ENCODE measurements at regions not wholly inside any gene's neighbourhood (a gene's known extent, or its start where the extent isn't known, plus 50 kb on each side); places are given as distances from the start of the nearest gene placed in this dataset.

DNA sequence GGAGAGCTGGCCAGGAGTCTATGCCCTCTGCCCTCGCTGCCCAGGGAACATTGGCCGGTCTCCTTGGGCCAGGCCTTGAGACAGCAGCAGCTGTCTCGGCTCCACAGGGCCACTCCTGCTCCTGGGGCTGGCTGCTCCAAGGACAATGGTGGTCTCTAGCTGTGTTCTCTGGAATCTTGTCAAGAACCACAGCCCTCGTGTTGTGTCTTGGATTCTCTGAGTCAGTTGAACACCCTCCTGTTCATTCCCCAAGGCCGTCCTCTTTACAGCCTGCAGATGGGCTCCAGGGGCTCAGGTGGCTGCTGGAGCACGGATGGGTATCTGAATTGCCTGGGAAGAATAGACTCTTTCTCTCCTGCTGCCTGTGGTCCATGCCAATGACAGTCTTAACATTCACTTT lies 511.1 kb downstream of the GLRX3 start:
- Histone ChIP-seq H3K79me2 (ENCODE audit: insufficient read depth, low read length) (no peaks in the 10 kb centered on the region), H4K20me1 (ENCODE audit: insufficient read depth, low read length, poor library complexity, severe bottlenecking) (no peaks in the 10 kb centered on the region), H3K4me2 (ENCODE audit: low read depth, low read length, poor library complexity, severe bottlenecking) (no peak overlapping the region), H3K4me3 (ENCODE audit: low read length, poor library complexity, severe bottlenecking) (no peak overlapping the region), H3K9ac (ENCODE audit: low read depth, low read length, poor library complexity, severe bottlenecking) (no peak overlapping the region), H3K4me1 (ENCODE audit: insufficient read depth, low read length, poor library complexity, severe bottlenecking) (no peaks in the 10 kb centered on the region), H3K36me3 (ENCODE audit: insufficient read depth, low read length) (no peaks in the 10 kb centered on the region), H2AFZ (ENCODE audit: low read length) (no peak overlapping the region), H3K27me3 (ENCODE audit: insufficient read depth, low read length, poor library complexity, severe bottlenecking) (no peaks in the 10 kb centered on the region), H3F3A (ENCODE audit: low read depth) (no peaks in the 10 kb centered on the region), H3K9me2 (replicated peaks; ENCODE audit: low read depth, low read length) (no peaks in the 10 kb centered on the region), H3K9me3 (ENCODE audit: insufficient read depth, low read depth, low read length) (no peaks in the 10 kb centered on the region; the same call in 1 of the 2 replicates)
- no peak for TF ChIP-seq EZH2phosphoT487 (IDR thresholded peaks at IDR 0.05; ENCODE audit: borderline replicate concordance)
- TF ChIP-seq, protein P1, sequence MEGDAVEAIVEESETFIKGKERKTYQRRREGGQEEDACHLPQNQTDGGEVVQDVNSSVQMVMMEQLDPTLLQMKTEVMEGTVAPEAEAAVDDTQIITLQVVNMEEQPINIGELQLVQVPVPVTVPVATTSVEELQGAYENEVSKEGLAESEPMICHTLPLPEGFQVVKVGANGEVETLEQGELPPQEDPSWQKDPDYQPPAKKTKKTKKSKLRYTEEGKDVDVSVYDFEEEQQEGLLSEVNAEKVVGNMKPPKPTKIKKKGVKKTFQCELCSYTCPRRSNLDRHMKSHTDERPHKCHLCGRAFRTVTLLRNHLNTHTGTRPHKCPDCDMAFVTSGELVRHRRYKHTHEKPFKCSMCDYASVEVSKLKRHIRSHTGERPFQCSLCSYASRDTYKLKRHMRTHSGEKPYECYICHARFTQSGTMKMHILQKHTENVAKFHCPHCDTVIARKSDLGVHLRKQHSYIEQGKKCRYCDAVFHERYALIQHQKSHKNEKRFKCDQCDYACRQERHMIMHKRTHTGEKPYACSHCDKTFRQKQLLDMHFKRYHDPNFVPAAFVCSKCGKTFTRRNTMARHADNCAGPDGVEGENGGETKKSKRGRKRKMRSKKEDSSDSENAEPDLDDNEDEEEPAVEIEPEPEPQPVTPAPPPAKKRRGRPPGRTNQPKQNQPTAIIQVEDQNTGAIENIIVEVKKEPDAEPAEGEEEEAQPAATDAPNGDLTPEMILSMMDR (conservative IDR thresholded peaks at IDR 0.05; ENCODE audit: low read length), result no peak

DNA sequence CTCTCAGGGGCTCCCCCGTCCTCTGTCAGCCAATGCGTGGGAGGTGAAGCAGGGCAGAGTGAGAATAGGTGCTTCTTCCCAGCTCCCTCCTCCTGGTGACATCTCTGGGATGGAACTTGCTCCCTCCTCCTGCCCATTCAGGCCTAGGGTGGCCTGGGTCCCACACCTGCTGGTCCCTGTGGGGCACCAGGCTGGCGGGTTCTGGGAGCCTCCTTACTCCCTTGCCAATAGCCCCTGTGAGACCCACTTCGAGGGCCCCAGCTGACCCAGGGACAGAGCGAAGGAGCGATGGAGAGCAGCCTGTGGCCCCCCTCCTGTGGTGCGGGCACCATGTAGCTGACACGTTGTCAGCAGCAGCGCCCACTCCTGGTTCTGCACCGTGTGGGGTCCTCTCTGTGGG lies 512.6 kb downstream of the GLRX3 start:
- H3K27me3 ChIP-seq (ENCODE audit: insufficient read depth, low read length, poor library complexity, severe bottlenecking), result no peaks in the 10 kb centered on the region
- H4K20me1 ChIP-seq (ENCODE audit: insufficient read depth, low read length, poor library complexity, severe bottlenecking), result no peaks in the 10 kb centered on the region
- no peaks in the 10 kb centered on the region for H3K4me1 ChIP-seq (ENCODE audit: insufficient read depth, low read length, poor library complexity, severe bottlenecking)
- no peaks in the 10 kb centered on the region for H3F3A ChIP-seq (ENCODE audit: low read depth)
- no peaks in the 10 kb centered on the region for H3K9me2 ChIP-seq (replicated peaks; ENCODE audit: low read depth, low read length)
- H3K4me2 ChIP-seq (ENCODE audit: low read depth, low read length, poor library complexity, severe bottlenecking), result no peak overlapping the region
- no peak overlapping the region for H2AFZ ChIP-seq (ENCODE audit: low read length)
- no peak for TF ChIP-seq EZH2phosphoT487 (IDR thresholded peaks at IDR 0.05; ENCODE audit: borderline replicate concordance)
- TF ChIP-seq, protein P1 (conservative IDR thresholded peaks at IDR 0.05; ENCODE audit: low read length), result no peak
- H3K36me3 ChIP-seq (ENCODE audit: insufficient read depth, low read length), result no peaks in the 10 kb centered on the region
- no peaks in the 10 kb centered on the region for H3K79me2 ChIP-seq (ENCODE audit: insufficient read depth, low read length)
- no peak overlapping the region for H3K9ac ChIP-seq (ENCODE audit: low read depth, low read length, poor library complexity, severe bottlenecking)
- H3K9me3 ChIP-seq (ENCODE audit: insufficient read depth, low read depth, low read length), result no peaks in the 10 kb centered on the region; the same call in 1 of the 2 replicates
- H3K4me3 ChIP-seq (ENCODE audit: low read length, poor library complexity, severe bottlenecking), result no peak overlapping the region

DNA sequence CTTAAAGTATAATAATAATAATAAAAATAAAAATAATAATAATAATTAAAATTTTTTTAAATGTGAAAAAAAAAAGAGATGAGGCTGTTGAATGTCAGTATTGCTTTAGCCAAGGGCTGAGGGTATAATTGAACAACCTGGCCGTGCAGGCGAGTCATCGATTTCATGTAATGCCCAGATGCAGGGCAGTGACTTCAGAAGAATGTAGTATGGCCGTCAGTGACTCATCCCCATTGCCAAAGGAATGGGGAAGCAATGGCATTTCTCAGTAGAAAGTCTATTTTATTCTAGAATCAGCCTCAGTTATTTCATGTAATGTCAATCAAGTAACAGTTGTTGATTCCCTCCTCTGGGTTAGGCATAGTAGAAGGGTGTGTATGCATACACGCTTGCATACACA lies 516.4 kb downstream of the GLRX3 start:
- Histone ChIP-seq H3K9ac (ENCODE audit: low read depth, low read length, poor library complexity, severe bottlenecking) (no peak overlapping the region), H3K9me3 (ENCODE audit: insufficient read depth, low read depth, low read length) (no peaks in the 10 kb centered on the region; the same call in 1 of the 2 replicates), H3K4me1 (ENCODE audit: insufficient read depth, low read length, poor library complexity, severe bottlenecking) (no peaks in the 10 kb centered on the region), H3K4me2 (ENCODE audit: low read depth, low read length, poor library complexity, severe bottlenecking) (no peak overlapping the region), H2AFZ (ENCODE audit: low read length) (no peak overlapping the region), H4K20me1 (ENCODE audit: insufficient read depth, low read length, poor library complexity, severe bottlenecking) (no peaks in the 10 kb centered on the region), H3K9me2 (replicated peaks; ENCODE audit: low read depth, low read length) (no peaks in the 10 kb centered on the region), H3K4me3 (ENCODE audit: low read length, poor library complexity, severe bottlenecking) (no peak overlapping the region), H3F3A (ENCODE audit: low read depth) (no peaks in the 10 kb centered on the region), H3K36me3 (ENCODE audit: insufficient read depth, low read length) (no peaks in the 10 kb centered on the region), H3K79me2 (ENCODE audit: insufficient read depth, low read length) (no peaks in the 10 kb centered on the region), H3K27me3 (ENCODE audit: insufficient read depth, low read length, poor library complexity, severe bottlenecking) (no peaks in the 10 kb centered on the region)
- TF ChIP-seq, protein P1 (conservative IDR thresholded peaks at IDR 0.05; ENCODE audit: low read length), result no peak
- TF ChIP-seq EZH2phosphoT487 (IDR thresholded peaks at IDR 0.05; ENCODE audit: borderline replicate concordance), result no peak
